Keratinocyte (primary cell): ENCODE measurements at regions not wholly inside any gene's neighbourhood (a gene's known extent, or its start where the extent isn't known, plus 50 kb on each side); places are given as distances from the start of the nearest gene placed in this dataset.

Source experiments
- DNase-seq: peaks from one replicate; pipeline ENCODE4 v3.0.0-alpha.2; 2011; ENCODE audit warnings: low read depth, missing footprints, low spot score
- FAIRE-seq: peaks from 2 replicates; lab custom pipeline; 2011; peaks lifted over from hg19 to GRCh38; lab: Jason Lieb, UNC
- H2AFZ ChIP-seq: 2 replicates; pipeline ENCODE4 v1.6.0; 2012; ENCODE audit warnings: low read length, control low read depth, inconsistent platforms; ENCODE audit not compliant: control insufficient read depth
- H3K27ac ChIP-seq: 2 replicates; pipeline ENCODE4 v1.5.1; 2011; ENCODE audit warnings: low read length; ENCODE audit not compliant: control insufficient read depth, insufficient read depth
- H3K27me3 ChIP-seq: 3 replicates; pipeline ENCODE4 v1.6.0; 2011; ENCODE audit warnings: low read length; ENCODE audit not compliant: control insufficient read depth, insufficient read depth; ENCODE audit errors: extremely low read depth
- H3K36me3 ChIP-seq, 2 experiments: 2 replicates in 1 of 2; 3 replicates in 1 of 2; pipeline ENCODE4 v1.5.1; 2011; ENCODE audit warnings: low read length in 2 of 2, mild to moderate bottlenecking in 1 of 2; ENCODE audit not compliant: control insufficient read depth in 2 of 2, insufficient read depth in 2 of 2; ENCODE audit errors: extremely low read depth in 1 of 2
- H3K4me1 ChIP-seq: 3 replicates; pipeline ENCODE4 v1.5.1; 2011; ENCODE audit warnings: low read length; ENCODE audit not compliant: control insufficient read depth, insufficient read depth; ENCODE audit errors: extremely low read depth
- H3K4me2 ChIP-seq: 3 replicates; pipeline ENCODE4 v1.6.0; 2011; ENCODE audit warnings: low read depth, low read length; ENCODE audit not compliant: control insufficient read depth, insufficient read depth; ENCODE audit errors: extremely low read depth
- H3K4me3 ChIP-seq, 3 experiments: fragments of 200-600 bp in 1 of 3; sonication (generic) in 1 of 3; 2 replicates in 2 of 3; 3 replicates in 1 of 3; pipeline ENCODE4 v1.5.1; 2011 to 2016; ENCODE audit warnings: low read length in 3 of 3, mild to moderate bottlenecking in 3 of 3, control low read depth in 2 of 3, inconsistent platforms in 1 of 3, low read depth in 1 of 3, mixed read lengths in 1 of 3, mixed run types in 1 of 3, moderate library complexity in 1 of 3; ENCODE audit not compliant: control insufficient read depth in 2 of 3, insufficient read depth in 2 of 3; ENCODE audit errors: extremely low read depth in 1 of 3
- H3K79me2 ChIP-seq: 2 replicates; pipeline ENCODE4 v1.6.0; 2012; ENCODE audit warnings: low read length; ENCODE audit not compliant: control insufficient read depth, insufficient read depth
- H3K9ac ChIP-seq: 3 replicates; pipeline ENCODE4 v1.6.0; 2011; ENCODE audit warnings: low read length; ENCODE audit not compliant: control insufficient read depth, insufficient read depth; ENCODE audit errors: extremely low read depth
- H3K9me1 ChIP-seq: 3 replicates; pipeline ENCODE4 v1.6.0; 2011; ENCODE audit warnings: low read length; ENCODE audit not compliant: control insufficient read depth, insufficient read depth; ENCODE audit errors: extremely low read depth
- H3K9me3 ChIP-seq: 2 replicates; pipeline ENCODE4 v1.5.1; 2012; ENCODE audit warnings: low read depth, low read length; ENCODE audit not compliant: control insufficient read depth
- H4K20me1 ChIP-seq: 3 replicates; pipeline ENCODE4 v1.6.0; 2011; ENCODE audit warnings: low read length; ENCODE audit not compliant: control insufficient read depth, insufficient read depth; ENCODE audit errors: extremely low read depth
- EZH2 ChIP-seq: IDR thresholded peaks from one replicate; pipeline ENCODE4 v1.6.1; 2012; ENCODE audit warnings: inconsistent platforms, mild to moderate bottlenecking, low read length, moderate library complexity
- dilution Hi-C: fragments of 300-500 bp; cut with MboI; formaldehyde crosslinking; loops from one replicate; pipeline ENCODE4 v1.7.0; 2020; ENCODE audit warnings: low sequenced_read_pairs; ENCODE audit not compliant: extremely low pct_ligation_motif_present
- TF ChIP-seq, protein P1 (sequence below), 3 experiments: IDR thresholded peaks in 1 of 3; conservative IDR thresholded peaks in 1 of 3; optimal IDR thresholded peaks in 1 of 3; 2 replicates in 2 of 3; 3 replicates in 1 of 3; pipeline versions ENCODE3 to v1.5.1; 2011; ENCODE audit warnings: low read length in 3 of 3, mild to moderate bottlenecking in 3 of 3, moderate library complexity in 2 of 3, control low read depth in 1 of 3, inconsistent platforms in 1 of 3; ENCODE audit not compliant: insufficient read depth in 2 of 3; ENCODE audit errors: extremely low read depth in 1 of 3

DNA sequence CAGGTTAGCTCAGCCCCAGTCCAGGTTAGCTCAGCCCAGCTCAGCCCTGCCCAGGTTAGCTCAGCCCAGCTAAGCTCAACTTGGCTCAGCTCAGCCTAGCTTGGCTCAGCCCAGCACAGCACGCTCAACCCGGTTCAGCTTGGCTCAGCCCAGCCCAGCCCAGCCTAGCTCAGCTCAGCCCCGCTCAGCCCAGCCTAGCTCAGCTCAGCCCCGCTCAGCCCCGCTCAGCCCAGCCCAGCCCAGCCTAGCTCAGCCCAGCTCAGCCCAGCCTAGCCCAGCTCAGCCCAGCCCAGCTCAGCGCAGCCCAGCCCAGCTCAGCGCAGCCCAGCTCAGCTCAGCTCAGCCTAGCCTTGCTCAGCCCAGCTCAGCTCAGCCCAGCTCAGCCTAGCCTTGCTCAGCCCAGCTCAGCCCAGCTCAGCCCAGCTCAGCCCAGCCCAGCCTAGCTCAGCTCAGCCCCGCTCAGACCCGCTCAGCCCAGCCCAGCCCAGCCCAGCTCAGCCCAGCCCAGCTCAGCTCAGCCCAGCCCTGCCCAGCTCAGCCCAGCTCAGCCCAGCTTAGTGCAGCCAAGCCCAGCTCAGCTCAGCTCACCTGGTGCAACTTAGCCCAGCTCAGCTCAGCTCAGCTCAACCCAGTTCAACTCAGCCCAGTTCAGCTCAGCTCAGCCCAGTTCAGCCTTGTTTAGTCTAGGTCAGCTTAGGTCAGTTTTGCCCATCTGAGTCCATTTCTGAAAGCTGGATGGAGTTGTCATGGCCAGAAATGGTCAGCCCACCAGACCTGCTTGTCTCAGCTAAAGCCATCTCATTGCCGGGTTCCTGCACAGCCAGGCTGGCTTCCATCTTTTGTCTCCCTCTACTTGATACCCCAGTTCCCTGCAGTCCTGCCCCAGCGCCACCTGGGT, 333.6 kb downstream of the TMEM121 start:
- TF ChIP-seq, protein P1, sequence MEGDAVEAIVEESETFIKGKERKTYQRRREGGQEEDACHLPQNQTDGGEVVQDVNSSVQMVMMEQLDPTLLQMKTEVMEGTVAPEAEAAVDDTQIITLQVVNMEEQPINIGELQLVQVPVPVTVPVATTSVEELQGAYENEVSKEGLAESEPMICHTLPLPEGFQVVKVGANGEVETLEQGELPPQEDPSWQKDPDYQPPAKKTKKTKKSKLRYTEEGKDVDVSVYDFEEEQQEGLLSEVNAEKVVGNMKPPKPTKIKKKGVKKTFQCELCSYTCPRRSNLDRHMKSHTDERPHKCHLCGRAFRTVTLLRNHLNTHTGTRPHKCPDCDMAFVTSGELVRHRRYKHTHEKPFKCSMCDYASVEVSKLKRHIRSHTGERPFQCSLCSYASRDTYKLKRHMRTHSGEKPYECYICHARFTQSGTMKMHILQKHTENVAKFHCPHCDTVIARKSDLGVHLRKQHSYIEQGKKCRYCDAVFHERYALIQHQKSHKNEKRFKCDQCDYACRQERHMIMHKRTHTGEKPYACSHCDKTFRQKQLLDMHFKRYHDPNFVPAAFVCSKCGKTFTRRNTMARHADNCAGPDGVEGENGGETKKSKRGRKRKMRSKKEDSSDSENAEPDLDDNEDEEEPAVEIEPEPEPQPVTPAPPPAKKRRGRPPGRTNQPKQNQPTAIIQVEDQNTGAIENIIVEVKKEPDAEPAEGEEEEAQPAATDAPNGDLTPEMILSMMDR (optimal IDR thresholded peaks at IDR 0.05 in 1 of 3, IDR thresholded peaks at IDR 0.05 in 1 of 3, conservative IDR thresholded peaks at IDR 0.05 in 1 of 3; ENCODE audit: extremely low read depth in 1 of 3, insufficient read depth in 2 of 3, low read length in 3 of 3) = no peak
- no peak for TF ChIP-seq EZH2
- Histone ChIP-seq H3K4me2 (no peak overlapping the region), H4K20me1 (no peaks in the 10 kb centered on the region), H3K9me1 (no peaks in the 10 kb centered on the region), H3K4me3 (no peak overlapping the region), H3K27me3 (no peaks in the 10 kb centered on the region), H3K79me2 (no peaks in the 10 kb centered on the region), H3K36me3 (no peaks in the 10 kb centered on the region), H3K27ac (no peak overlapping the region), H3K4me1 (no peaks in the 10 kb centered on the region), H2AFZ (no peak overlapping the region), H3K9ac (no peak overlapping the region), H3K9me3 (peaks cover 10% of the 10 kb centered on the region)
- dilution Hi-C loops = no loop called here
- no peak for DNase-seq
- no peak for FAIRE-seq

GRCh38 chr14:105860615-105861580, 334.5 kb downstream of the TMEM121 start:
- no peak overlapping the region for H3K27ac ChIP-seq
- no peak overlapping the region for H3K4me3 ChIP-seq
- H3K79me2 ChIP-seq = no peaks in the 10 kb centered on the region
- dilution Hi-C loops = no loop called here
- H3K4me2 ChIP-seq = no peak overlapping the region
- H3K9ac ChIP-seq = no peak overlapping the region
- no peak for DNase-seq
- no peaks in the 10 kb centered on the region for H3K4me1 ChIP-seq
- no peak overlapping the region for H2AFZ ChIP-seq
- no peaks in the 10 kb centered on the region for H3K27me3 ChIP-seq
- no peaks in the 10 kb centered on the region for H3K36me3 ChIP-seq
- no peaks in the 10 kb centered on the region for H4K20me1 ChIP-seq
- no peaks in the 10 kb centered on the region for H3K9me1 ChIP-seq
- TF ChIP-seq EZH2 = no peak
- TF ChIP-seq, protein P1 (optimal IDR thresholded peaks at IDR 0.05 in 1 of 3, IDR thresholded peaks at IDR 0.05 in 1 of 3, conservative IDR thresholded peaks at IDR 0.05 in 1 of 3; ENCODE audit: extremely low read depth in 1 of 3, insufficient read depth in 2 of 3, low read length in 3 of 3) = no peak
- no peak for FAIRE-seq
- H3K9me3 ChIP-seq = peaks cover 8% of the 10 kb centered on the region
